ENCODE measurements at regions not wholly inside any gene's neighbourhood (a gene's known extent, or its start where the extent isn't known, plus 50 kb on each side); places are given as distances from the start of the nearest gene placed in this dataset.

GRCh38 chr12:58455136-58455535 lies 465.2 kb downstream of the LRIG3 start:
- TF ChIP-seq, protein P1, sequence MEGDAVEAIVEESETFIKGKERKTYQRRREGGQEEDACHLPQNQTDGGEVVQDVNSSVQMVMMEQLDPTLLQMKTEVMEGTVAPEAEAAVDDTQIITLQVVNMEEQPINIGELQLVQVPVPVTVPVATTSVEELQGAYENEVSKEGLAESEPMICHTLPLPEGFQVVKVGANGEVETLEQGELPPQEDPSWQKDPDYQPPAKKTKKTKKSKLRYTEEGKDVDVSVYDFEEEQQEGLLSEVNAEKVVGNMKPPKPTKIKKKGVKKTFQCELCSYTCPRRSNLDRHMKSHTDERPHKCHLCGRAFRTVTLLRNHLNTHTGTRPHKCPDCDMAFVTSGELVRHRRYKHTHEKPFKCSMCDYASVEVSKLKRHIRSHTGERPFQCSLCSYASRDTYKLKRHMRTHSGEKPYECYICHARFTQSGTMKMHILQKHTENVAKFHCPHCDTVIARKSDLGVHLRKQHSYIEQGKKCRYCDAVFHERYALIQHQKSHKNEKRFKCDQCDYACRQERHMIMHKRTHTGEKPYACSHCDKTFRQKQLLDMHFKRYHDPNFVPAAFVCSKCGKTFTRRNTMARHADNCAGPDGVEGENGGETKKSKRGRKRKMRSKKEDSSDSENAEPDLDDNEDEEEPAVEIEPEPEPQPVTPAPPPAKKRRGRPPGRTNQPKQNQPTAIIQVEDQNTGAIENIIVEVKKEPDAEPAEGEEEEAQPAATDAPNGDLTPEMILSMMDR (IDR thresholded peaks at IDR 0.05), result no peak
- no peak for TF ChIP-seq EZH2 (IDR thresholded peaks at IDR 0.05; ENCODE audit: borderline replicate concordance, insufficient read depth, low read depth, low read length, poor library complexity, severe bottlenecking)

Data from B cell (primary cell).